ENCODE measurements at regions not wholly inside any gene's neighbourhood (a gene's known extent, or its start where the extent isn't known, plus 50 kb on each side); places are given as distances from the start of the nearest gene placed in this dataset.

DNA sequence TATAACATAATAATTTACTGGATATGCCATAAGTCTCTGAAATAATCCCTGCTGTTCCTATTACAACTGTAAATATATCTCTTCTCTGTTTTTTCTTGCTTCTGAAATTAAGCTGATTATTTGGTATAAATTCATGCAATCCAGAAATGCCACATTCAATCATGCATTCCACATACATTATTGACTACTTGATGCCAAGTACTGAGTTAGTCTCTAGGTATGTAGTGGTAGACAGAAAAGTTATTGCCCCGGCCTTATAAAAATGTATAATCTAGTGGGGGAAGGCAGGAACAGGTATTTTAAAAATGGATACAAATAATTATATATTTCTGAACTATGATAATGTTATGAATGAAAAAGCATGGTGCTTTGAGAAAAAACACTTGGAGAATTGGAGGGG is 338.6 kb upstream of the SNX7 start (continued):
- TF ChIP-seq IKZF2 (IDR thresholded peaks at IDR 0.05) = no peak

GRCh38 chr1:98322086-98322485 is 339.4 kb upstream of the SNX7 start:
- H3K27me3 ChIP-seq (replicated peaks in 1 of 2; ENCODE audit: control insufficient read depth in 2 of 2, insufficient read depth in 2 of 2, low read length in 1 of 2) = no peaks in the 10 kb centered on the region
- H3K4me3 ChIP-seq = no peak overlapping the region
- no peaks in the 10 kb centered on the region for H3K36me3 ChIP-seq (ENCODE audit: control insufficient read depth in 2 of 2, insufficient read depth in 2 of 2, low read length in 1 of 2)
- TF ChIP-seq ZBED1 (IDR thresholded peaks at IDR 0.05; ENCODE audit: borderline replicate concordance) (no peak), KAT2A (conservative IDR thresholded peaks at IDR 0.05; ENCODE audit: control insufficient read depth, low read depth, low read length) (no peak), CBX5 (IDR thresholded peaks at IDR 0.05; ENCODE audit: low read depth) (no peak), BCLAF1 (IDR thresholded peaks at IDR 0.05) (no peak), ETV6 (conservative IDR thresholded peaks at IDR 0.05 in 1 of 2, IDR thresholded peaks at IDR 0.05 in 1 of 2; ENCODE audit: borderline replicate concordance in 1 of 2, low read depth in 1 of 2) (no peak), NFIC (IDR thresholded peaks at IDR 0.05; ENCODE audit: low read depth, low read length) (no peak), ZNF274 (IDR thresholded peaks at IDR 0.05; ENCODE audit: insufficient read depth, insufficient read length) (no peak), STAT3 (IDR thresholded peaks at IDR 0.05; ENCODE audit: low read depth, low read length) (no peak), BCL3 (IDR thresholded peaks at IDR 0.05; ENCODE audit: borderline replicate concordance, insufficient read depth, low read depth, low read length, poor library complexity, severe bottlenecking) (no peak), GATAD2B (conservative IDR thresholded peaks at IDR 0.05; ENCODE audit: low read depth) (no peak)
- TF ChIP-seq, protein P1, sequence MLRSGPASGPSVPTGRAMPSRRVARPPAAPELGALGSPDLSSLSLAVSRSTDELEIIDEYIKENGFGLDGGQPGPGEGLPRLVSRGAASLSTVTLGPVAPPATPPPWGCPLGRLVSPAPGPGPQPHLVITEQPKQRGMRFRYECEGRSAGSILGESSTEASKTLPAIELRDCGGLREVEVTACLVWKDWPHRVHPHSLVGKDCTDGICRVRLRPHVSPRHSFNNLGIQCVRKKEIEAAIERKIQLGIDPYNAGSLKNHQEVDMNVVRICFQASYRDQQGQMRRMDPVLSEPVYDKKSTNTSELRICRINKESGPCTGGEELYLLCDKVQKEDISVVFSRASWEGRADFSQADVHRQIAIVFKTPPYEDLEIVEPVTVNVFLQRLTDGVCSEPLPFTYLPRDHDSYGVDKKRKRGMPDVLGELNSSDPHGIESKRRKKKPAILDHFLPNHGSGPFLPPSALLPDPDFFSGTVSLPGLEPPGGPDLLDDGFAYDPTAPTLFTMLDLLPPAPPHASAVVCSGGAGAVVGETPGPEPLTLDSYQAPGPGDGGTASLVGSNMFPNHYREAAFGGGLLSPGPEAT (IDR thresholded peaks at IDR 0.05; ENCODE audit: low read depth) = no peak
- no peaks in the 10 kb centered on the region for H3K79me2 ChIP-seq (ENCODE audit: control insufficient read depth, insufficient read depth, low read length)
- ChIA-PET SMC1A (ENCODE audit: uncharacterized antibody, unreplicated experiment) (no interaction called here), POLR2A (no interaction called here), RAD21 (ENCODE audit: unreplicated experiment) (no interaction called here), CTCF (interaction anchor here (1.3 kb wide), 1 partner anchor 14 kb away, joined by 3 read pairs; no protein-coding TSS in a partner anchor)
- H3K9me3 ChIP-seq (replicated peaks; ENCODE audit: control insufficient read depth, insufficient read depth, low read length) = no peaks in the 10 kb centered on the region
- FAIRE-seq (no peak), DNase-seq (ENCODE audit: low read depth, low spot score) (no peak), ATAC-seq (no peak)
- BruUV-seq (replicated peaks) = no TSS peak
- H3K4me1 ChIP-seq (ENCODE audit: control insufficient read depth, insufficient read depth, low read length) = no peaks in the 10 kb centered on the region
- H4K20me1 ChIP-seq (ENCODE audit: control insufficient read depth, insufficient read depth) = no peaks in the 10 kb centered on the region
- 0% methylated on average over 1 of the region's 1 CpG for WGBS (ENCODE audit: insufficient coverage, insufficient replicate concordance, low lambda C conversion rate, missing lambda C conversion rate)
- no peak overlapping the region for H2AFZ ChIP-seq (ENCODE audit: control insufficient read depth, low read depth, low read length)
- H3K27ac ChIP-seq (ENCODE audit: control insufficient read depth, insufficient read depth) = no peak overlapping the region
- in situ Hi-C loops (cut with MboI) (no loop called here), intact Hi-C loops (cut with micrococcal nuclease; ENCODE audit: unreplicated experiment) (no loop called here)
- no peak overlapping the region for H3K9ac ChIP-seq (ENCODE audit: control insufficient read depth, insufficient read depth, low read length)
- H3K4me2 ChIP-seq (ENCODE audit: control insufficient read depth, insufficient read depth) = no peak overlapping the region

All from GM12878 (cell line).